ENCODE measurements at regions not wholly inside any gene's neighbourhood (a gene's known extent, or its start where the extent isn't known, plus 50 kb on each side); places are given as distances from the start of the nearest gene placed in this dataset.
A peak's percentile ranks its signal among the peaks of the same experiment; 100 is the strongest.

DNA sequence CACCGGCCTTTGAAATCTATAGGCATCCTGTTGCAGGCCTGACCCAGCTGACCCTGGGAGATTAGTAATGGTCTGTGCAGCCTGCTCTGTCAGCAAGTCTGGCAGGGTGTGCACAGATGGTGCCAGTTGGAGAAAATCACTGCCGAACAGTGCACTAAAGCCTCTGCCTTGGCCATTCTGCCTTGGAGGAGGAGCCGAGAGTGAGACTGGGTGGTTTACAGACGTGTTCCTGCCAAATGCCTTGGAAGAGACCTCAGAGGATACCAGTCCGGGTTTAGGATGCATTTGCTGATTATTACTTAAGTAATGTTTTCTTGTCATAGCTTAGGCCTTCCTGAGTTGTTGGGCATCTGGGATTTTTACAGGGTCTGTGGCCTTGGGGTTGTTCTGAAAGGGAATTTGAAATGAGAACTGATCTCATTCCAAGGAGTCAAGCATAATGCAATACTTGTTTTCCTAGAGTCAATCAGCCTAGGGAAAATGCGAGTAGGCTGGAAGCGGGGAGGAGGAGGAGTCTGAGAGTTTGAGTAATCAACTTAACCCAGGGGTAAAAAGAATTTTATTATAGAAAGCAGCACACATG is 292.1 kb downstream of the SOX4 start:
- TF ChIP-seq EP300 (IDR thresholded peaks at IDR 0.05; ENCODE audit: borderline replicate concordance in 1 of 2, low read depth in 1 of 2, low read length in 1 of 2): peak; percentile 42 to 88; a peak in 3 of 4 replicates
- TF ChIP-seq, protein P1, sequence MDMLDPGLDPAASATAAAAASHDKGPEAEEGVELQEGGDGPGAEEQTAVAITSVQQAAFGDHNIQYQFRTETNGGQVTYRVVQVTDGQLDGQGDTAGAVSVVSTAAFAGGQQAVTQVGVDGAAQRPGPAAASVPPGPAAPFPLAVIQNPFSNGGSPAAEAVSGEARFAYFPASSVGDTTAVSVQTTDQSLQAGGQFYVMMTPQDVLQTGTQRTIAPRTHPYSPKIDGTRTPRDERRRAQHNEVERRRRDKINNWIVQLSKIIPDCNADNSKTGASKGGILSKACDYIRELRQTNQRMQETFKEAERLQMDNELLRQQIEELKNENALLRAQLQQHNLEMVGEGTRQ (IDR thresholded peaks at IDR 0.05; ENCODE audit: borderline replicate concordance, low read depth, low read length): no peak
- peak; percentile 35; the same call in 1 of the 2 replicates for TF ChIP-seq SIN3A (IDR thresholded peaks at IDR 0.05; ENCODE audit: borderline replicate concordance, low read depth, low read length)
- peak; percentile 27 for TF ChIP-seq CHD2 (IDR thresholded peaks at IDR 0.05; ENCODE audit: low read length, partially characterized antibody)
- TF ChIP-seq, protein P2, sequence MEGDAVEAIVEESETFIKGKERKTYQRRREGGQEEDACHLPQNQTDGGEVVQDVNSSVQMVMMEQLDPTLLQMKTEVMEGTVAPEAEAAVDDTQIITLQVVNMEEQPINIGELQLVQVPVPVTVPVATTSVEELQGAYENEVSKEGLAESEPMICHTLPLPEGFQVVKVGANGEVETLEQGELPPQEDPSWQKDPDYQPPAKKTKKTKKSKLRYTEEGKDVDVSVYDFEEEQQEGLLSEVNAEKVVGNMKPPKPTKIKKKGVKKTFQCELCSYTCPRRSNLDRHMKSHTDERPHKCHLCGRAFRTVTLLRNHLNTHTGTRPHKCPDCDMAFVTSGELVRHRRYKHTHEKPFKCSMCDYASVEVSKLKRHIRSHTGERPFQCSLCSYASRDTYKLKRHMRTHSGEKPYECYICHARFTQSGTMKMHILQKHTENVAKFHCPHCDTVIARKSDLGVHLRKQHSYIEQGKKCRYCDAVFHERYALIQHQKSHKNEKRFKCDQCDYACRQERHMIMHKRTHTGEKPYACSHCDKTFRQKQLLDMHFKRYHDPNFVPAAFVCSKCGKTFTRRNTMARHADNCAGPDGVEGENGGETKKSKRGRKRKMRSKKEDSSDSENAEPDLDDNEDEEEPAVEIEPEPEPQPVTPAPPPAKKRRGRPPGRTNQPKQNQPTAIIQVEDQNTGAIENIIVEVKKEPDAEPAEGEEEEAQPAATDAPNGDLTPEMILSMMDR (IDR thresholded peaks at IDR 0.05): no peak
- TF ChIP-seq RAD21 (IDR thresholded peaks at IDR 0.05; ENCODE audit: low read length): peak; percentile 34; the same call in 1 of the 2 replicates
- TF ChIP-seq USF1 (IDR thresholded peaks at IDR 0.05; ENCODE audit: borderline replicate concordance, low read depth): no peak
- TF ChIP-seq TCF12 (IDR thresholded peaks at IDR 0.05): peak; percentile 96
- TF ChIP-seq REST (IDR thresholded peaks at IDR 0.05; ENCODE audit: low read depth, low read length): 0 out of 2 replicates have a peak, but pooled peaks have one; percentile 20
- TF ChIP-seq NFIC (IDR thresholded peaks at IDR 0.05; ENCODE audit: borderline replicate concordance): peak; percentile 87
- TF ChIP-seq JUND (IDR thresholded peaks at IDR 0.05): peak; percentile 79
- TF ChIP-seq ELF1 (IDR thresholded peaks at IDR 0.05): no peak
- no peak for TF ChIP-seq EZH2phosphoT487 (IDR thresholded peaks at IDR 0.05; ENCODE audit: borderline replicate concordance, low read depth)
